A673 (cell line): ENCODE measurements at regions not wholly inside any gene's neighbourhood (a gene's known extent, or its start where the extent isn't known, plus 50 kb on each side); places are given as distances from the start of the nearest gene placed in this dataset.
A peak's percentile ranks its signal among the peaks of the same experiment; 100 is the strongest.

Experiments used
- BruUV-seq: library from RNA; stranded (reverse); fragments of 400-500 nt; replicated peaks from 2 replicates; lab custom pipeline; 2021; lab: Mats Ljungman, UMichigan
- CTCF ChIA-PET: fragments of 300-600 bp; sonication (Branson Sonifier 250); formaldehyde crosslinking; loops from one replicate; lab custom pipeline; 2022; ENCODE audit warnings: antibody characterized with exemption; lab: Charles Lee
- POLR2A ChIA-PET: fragments of 300-600 bp; sonication (Branson Sonifier 250); formaldehyde crosslinking; loops from one replicate; lab custom pipeline; 2022; ENCODE audit warnings: antibody characterized with exemption; ENCODE audit not compliant: low non-redundant PET; lab: Charles Lee
- DNase-seq: peaks from one replicate; pipeline ENCODE4 v3.0.0-alpha.2; 2015; ENCODE audit warnings: low spot score
- H3K27ac ChIP-seq: fragments of 200-600 bp; sonication (generic); 2 replicates; pipeline ENCODE4 v1.5.1; 2016; ENCODE audit warnings: mixed run types, low read depth, mild to moderate bottlenecking, mixed read lengths, antibody characterized with exemption, low read length; ENCODE audit not compliant: poor library complexity, severe bottlenecking
- H3K27me3 ChIP-seq: fragments of 200-600 bp; sonication (generic); replicated peaks from 2 replicates; pipeline ENCODE4 v1.6.1; 2017; ENCODE audit warnings: mixed run types, low read depth, mild to moderate bottlenecking, mixed read lengths, antibody characterized with exemption, low read length; ENCODE audit not compliant: insufficient read depth, poor library complexity
- H3K36me3 ChIP-seq: fragments of 200-600 bp; sonication (generic); 2 replicates; pipeline ENCODE4 v1.6.1; 2016; ENCODE audit warnings: mixed run types, mild to moderate bottlenecking, mixed read lengths, antibody characterized with exemption, low read length; ENCODE audit not compliant: insufficient read depth, poor library complexity, severe bottlenecking
- H3K4me1 ChIP-seq: fragments of 200-600 bp; sonication (generic); 2 replicates; pipeline ENCODE4 v1.6.1; 2017; ENCODE audit warnings: mixed run types, mild to moderate bottlenecking, mixed read lengths, antibody characterized with exemption, low read length; ENCODE audit not compliant: insufficient read depth, poor library complexity, severe bottlenecking
- H3K4me3 ChIP-seq: fragments of 200-600 bp; sonication (generic); 2 replicates; pipeline ENCODE4 v1.5.1; 2016; ENCODE audit warnings: low read depth, mixed run types, mild to moderate bottlenecking, mixed read lengths, low read length; ENCODE audit not compliant: poor library complexity, severe bottlenecking
- H3K9me3 ChIP-seq: fragments of 200-600 bp; sonication (generic); 2 replicates; pipeline ENCODE4 v1.6.1; 2016; ENCODE audit warnings: mixed run types, low read depth, mild to moderate bottlenecking, mixed read lengths, antibody characterized with exemption, low read length; ENCODE audit not compliant: poor library complexity, severe bottlenecking
- CTCF ChIP-seq: fragments of 300-800, 200-600 bp; sonication (generic); conservative IDR thresholded peaks from 2 replicates; pipeline ENCODE4 v1.5.1; 2017; ENCODE audit warnings: low read depth, mild to moderate bottlenecking, antibody characterized with exemption, low read length, moderate library complexity, mixed read lengths
- EZH2 ChIP-seq: fragments of 200-600 bp; sonication (generic); IDR thresholded peaks from 2 replicates; pipeline ENCODE4 v1.6.1; 2017; ENCODE audit warnings: borderline replicate concordance, low read depth, mild to moderate bottlenecking, mixed read lengths, antibody characterized with exemption, low read length; ENCODE audit not compliant: poor library complexity, severe bottlenecking
- intact Hi-C: fragments of 100-400 bp; cut with micrococcal nuclease; formaldehyde crosslinking; loops from one replicate; pipeline ENCODE4 v1.10.0; 2022; ENCODE audit not compliant: unreplicated experiment

- H3K27me3 ChIP-seq, result no peaks in the 10 kb centered on the region
- intact Hi-C loops, result no loop called here
- no peaks in the 10 kb centered on the region for H3K36me3 ChIP-seq
- no TSS peak for BruUV-seq
- TF ChIP-seq CTCF (no peak), EZH2 (no peak)
- ChIA-PET CTCF (no interaction called here), POLR2A (no interaction called here)
- no peak overlapping the region for H3K4me3 ChIP-seq
- H3K9me3 ChIP-seq, result no peaks in the 10 kb centered on the region
- no peaks in the 10 kb centered on the region for H3K4me1 ChIP-seq
- no peak for DNase-seq
- no peak overlapping the region for H3K27ac ChIP-seq
These were observed 163.4 kb upstream of the ERCC4 start for GRCh38 chr16:13756411-13757140.

- POLR2A ChIA-PET, result no interaction called here
- intact Hi-C loops, result no loop called here
- no peak for TF ChIP-seq EZH2
- TF ChIP-seq CTCF, result no peak
These were observed 153.6 kb upstream of the ERCC4 start for GRCh38 chr16:13766334-13766733.

GRCh38 chr16:13767215-13767614 lies 152.7 kb upstream of the ERCC4 start:
- peak; percentile 11 for DNase-seq
- Histone ChIP-seq H3K4me1 (no peaks in the 10 kb centered on the region), H3K9me3 (no peaks in the 10 kb centered on the region), H3K36me3 (no peaks in the 10 kb centered on the region), H3K27ac (no peak overlapping the region), H3K4me3 (no peak overlapping the region), H3K27me3 (peaks cover 25% of the 10 kb centered on the region)
- ChIA-PET CTCF (no interaction called here), POLR2A (no interaction called here)
- peak; percentile 21; the same call in 1 of the 2 replicates for TF ChIP-seq CTCF
- no peak for TF ChIP-seq EZH2
- BruUV-seq, result no TSS peak
- intact Hi-C loops, result no loop called here

More at GRCh38 chr16:13766334-13766733, 153.6 kb upstream of the ERCC4 start:
- no peak overlapping the region for H3K4me3 ChIP-seq
- no peaks in the 10 kb centered on the region for H3K4me1 ChIP-seq
- H3K36me3 ChIP-seq, result no peaks in the 10 kb centered on the region
- H3K27ac ChIP-seq, result no peak overlapping the region
- no peaks in the 10 kb centered on the region for H3K9me3 ChIP-seq
- peaks cover 25% of the 10 kb centered on the region for H3K27me3 ChIP-seq
- CTCF ChIA-PET, result interaction anchor here (0.7 kb wide), 1 partner anchor 144 kb away, joined by 3 read pairs; no protein-coding TSS in a partner anchor
- no peak for DNase-seq
- BruUV-seq, result no TSS peak
